ENCODE measurements at regions not wholly inside any gene's neighbourhood (a gene's known extent, or its start where the extent isn't known, plus 50 kb on each side); places are given as distances from the start of the nearest gene placed in this dataset.

DNA sequence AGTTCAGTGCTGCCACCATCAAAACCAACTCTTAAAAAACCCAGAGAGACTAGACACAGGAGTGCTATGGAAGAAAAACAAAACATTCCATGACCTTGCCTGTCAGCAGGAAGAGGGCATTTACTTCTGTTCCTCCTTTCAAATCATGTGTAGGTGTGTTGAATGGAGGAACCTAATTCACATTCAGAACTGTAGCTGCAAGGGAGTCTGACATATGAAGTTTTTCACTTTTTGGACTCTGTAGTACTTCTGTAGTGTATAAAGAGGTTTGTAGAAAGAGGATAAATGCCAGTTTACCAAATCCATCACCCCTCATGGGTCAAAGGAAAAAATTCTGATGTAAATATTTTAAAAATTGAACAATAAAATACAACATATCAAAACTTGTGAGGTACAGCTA is 51.1 kb upstream of the SYPL1 start:
- DNase-seq: no peak
